ENCODE measurements at regions not wholly inside any gene's neighbourhood (a gene's known extent, or its start where the extent isn't known, plus 50 kb on each side); places are given as distances from the start of the nearest gene placed in this dataset.
"Not testable (repeated sequence)": the region's sequence is repeated elsewhere in the genome, so short reads cannot be mapped to it uniquely, and the experiment has no call there.

DNA sequence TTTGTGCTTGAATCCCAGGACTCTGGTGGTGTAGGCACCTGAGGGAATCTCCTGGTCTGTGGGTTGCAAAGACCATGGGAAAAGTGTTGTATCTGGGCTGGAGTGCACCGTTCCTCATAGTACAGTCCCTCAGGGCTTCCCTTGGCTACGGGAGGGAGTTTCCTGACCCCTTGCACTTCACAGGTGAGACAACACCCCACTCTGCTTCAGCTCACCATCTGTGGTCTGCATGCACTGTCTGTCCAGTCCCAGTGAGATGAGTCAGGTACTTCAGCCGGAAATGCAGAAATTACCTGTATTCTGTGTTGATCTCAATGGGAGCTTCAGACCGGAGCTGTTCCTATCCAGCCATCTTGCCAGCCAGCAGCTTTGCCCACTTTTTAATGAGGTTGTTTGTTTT, 353.0 kb upstream of the IRS4 start:
- Histone ChIP-seq H3K4me3 (replicated peaks in 1 of 4; ENCODE audit: control extremely low read depth in 1 of 4, insufficient read depth in 1 of 4, low read depth in 3 of 4, low read length in 4 of 4) (no peak overlapping the region), H3K9ac (ENCODE audit: insufficient read depth, low read length) (no peak overlapping the region), H3K36me3 (ENCODE audit: control insufficient read depth, insufficient read depth, low read length) (no peaks in the 10 kb centered on the region), H3K4me2 (ENCODE audit: extremely low read depth, insufficient read depth, low read length) (no peak overlapping the region), H3K79me2 (ENCODE audit: control insufficient read depth, insufficient read depth, low read length) (no peaks in the 10 kb centered on the region), H3K9me3 (ENCODE audit: control insufficient read depth, insufficient read depth, low read depth, low read length) (no peaks in the 10 kb centered on the region), H2AFZ (ENCODE audit: low read length) (no peak overlapping the region), H3K4me1 (ENCODE audit: control insufficient read depth, extremely low read depth, insufficient read depth, low read length) (no peaks in the 10 kb centered on the region), H3K27ac (ENCODE audit: insufficient read depth, low read length) (no peak overlapping the region), H4K20me1 (ENCODE audit: control insufficient read depth, extremely low read depth, insufficient read depth, low read length) (no peaks in the 10 kb centered on the region), H3K27me3 (ENCODE audit: control insufficient read depth, insufficient read depth, low read length) (no peaks in the 10 kb centered on the region)
- no peak for TF ChIP-seq EZH2 (IDR thresholded peaks at IDR 0.05; ENCODE audit: low read length, missing control alignments)
- TF ChIP-seq, protein P1, sequence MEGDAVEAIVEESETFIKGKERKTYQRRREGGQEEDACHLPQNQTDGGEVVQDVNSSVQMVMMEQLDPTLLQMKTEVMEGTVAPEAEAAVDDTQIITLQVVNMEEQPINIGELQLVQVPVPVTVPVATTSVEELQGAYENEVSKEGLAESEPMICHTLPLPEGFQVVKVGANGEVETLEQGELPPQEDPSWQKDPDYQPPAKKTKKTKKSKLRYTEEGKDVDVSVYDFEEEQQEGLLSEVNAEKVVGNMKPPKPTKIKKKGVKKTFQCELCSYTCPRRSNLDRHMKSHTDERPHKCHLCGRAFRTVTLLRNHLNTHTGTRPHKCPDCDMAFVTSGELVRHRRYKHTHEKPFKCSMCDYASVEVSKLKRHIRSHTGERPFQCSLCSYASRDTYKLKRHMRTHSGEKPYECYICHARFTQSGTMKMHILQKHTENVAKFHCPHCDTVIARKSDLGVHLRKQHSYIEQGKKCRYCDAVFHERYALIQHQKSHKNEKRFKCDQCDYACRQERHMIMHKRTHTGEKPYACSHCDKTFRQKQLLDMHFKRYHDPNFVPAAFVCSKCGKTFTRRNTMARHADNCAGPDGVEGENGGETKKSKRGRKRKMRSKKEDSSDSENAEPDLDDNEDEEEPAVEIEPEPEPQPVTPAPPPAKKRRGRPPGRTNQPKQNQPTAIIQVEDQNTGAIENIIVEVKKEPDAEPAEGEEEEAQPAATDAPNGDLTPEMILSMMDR (conservative IDR thresholded peaks at IDR 0.05 in 1 of 2, IDR thresholded peaks at IDR 0.05 in 1 of 2; ENCODE audit: low read depth in 1 of 2, low read length in 2 of 2): no peak
- DNase-seq (ENCODE audit: low read depth in 2 of 2): no peak

DNA sequence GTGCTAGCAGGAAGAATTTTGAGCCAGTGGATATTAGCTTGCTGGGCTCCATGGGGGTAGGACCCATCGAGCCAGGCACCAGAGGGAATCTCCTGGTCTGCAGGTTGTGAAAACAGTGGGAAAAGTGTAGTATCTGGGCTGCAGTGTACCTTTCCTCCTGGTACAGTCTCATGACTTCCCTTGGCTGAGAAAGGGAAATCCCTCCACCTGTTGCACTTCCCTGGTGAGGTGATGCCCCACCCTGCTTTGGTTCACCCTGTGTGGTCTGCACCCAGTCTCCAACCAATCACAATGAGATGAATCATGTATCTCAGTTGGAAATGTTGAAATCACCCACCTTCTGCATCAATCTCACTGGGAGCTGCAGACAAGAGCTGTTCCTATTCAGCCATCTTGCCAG, 341.4 kb upstream of the IRS4 start:
- Histone ChIP-seq H3K27me3 (ENCODE audit: control insufficient read depth, insufficient read depth, low read length) (no peaks in the 10 kb centered on the region), H3K36me3 (ENCODE audit: control insufficient read depth, insufficient read depth, low read length) (no peaks in the 10 kb centered on the region), H3K27ac (ENCODE audit: insufficient read depth, low read length) (no peak overlapping the region), H3K79me2 (ENCODE audit: control insufficient read depth, insufficient read depth, low read length) (no peaks in the 10 kb centered on the region), H3K9me3 (ENCODE audit: control insufficient read depth, insufficient read depth, low read depth, low read length) (no peaks in the 10 kb centered on the region), H3K4me3 (replicated peaks in 1 of 4; ENCODE audit: control extremely low read depth in 1 of 4, insufficient read depth in 1 of 4, low read depth in 3 of 4, low read length in 4 of 4) (no peak overlapping the region), H3K4me1 (ENCODE audit: control insufficient read depth, extremely low read depth, insufficient read depth, low read length) (no peaks in the 10 kb centered on the region), H3K4me2 (ENCODE audit: extremely low read depth, insufficient read depth, low read length) (no peak overlapping the region), H3K9ac (ENCODE audit: insufficient read depth, low read length) (no peak overlapping the region), H2AFZ (ENCODE audit: low read length) (no peak overlapping the region), H4K20me1 (ENCODE audit: control insufficient read depth, extremely low read depth, insufficient read depth, low read length) (no peaks in the 10 kb centered on the region)
- TF ChIP-seq, protein P1 (conservative IDR thresholded peaks at IDR 0.05 in 1 of 2, IDR thresholded peaks at IDR 0.05 in 1 of 2; ENCODE audit: low read depth in 1 of 2, low read length in 2 of 2): no peak
- no peak for TF ChIP-seq EZH2 (IDR thresholded peaks at IDR 0.05; ENCODE audit: low read length, missing control alignments)
- DNase-seq (ENCODE audit: low read depth in 2 of 2): no peak

DNA sequence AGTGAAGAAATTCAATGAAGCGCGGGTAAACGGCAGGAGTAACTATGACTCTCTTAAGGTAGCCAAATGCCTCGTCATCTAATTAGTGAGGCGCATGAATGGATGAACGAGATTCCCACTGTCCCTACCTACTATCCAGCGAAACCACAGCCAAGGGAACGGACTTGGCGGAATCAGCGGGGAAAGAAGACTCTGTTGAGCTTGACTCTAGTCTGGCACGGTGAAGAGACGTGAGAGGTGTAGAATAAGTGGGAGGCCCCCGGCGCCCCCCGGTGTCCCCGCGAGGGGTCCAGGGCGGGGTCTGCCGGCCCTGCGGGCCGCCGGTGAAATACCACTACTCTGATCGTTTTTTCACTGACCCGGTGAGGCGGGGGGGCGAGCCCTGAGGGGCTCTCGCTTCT, 317.8 kb upstream of the IRS4 start:
- DNase-seq (ENCODE audit: low read depth in 2 of 2): peak; percentile 39 to 49
- H3K4me1 ChIP-seq (ENCODE audit: control insufficient read depth, extremely low read depth, insufficient read depth, low read length); H3K9me3 ChIP-seq (ENCODE audit: control insufficient read depth, insufficient read depth, low read depth, low read length); H3K4me2 ChIP-seq (ENCODE audit: extremely low read depth, insufficient read depth, low read length); H4K20me1 ChIP-seq (ENCODE audit: control insufficient read depth, extremely low read depth, insufficient read depth, low read length); H3K36me3 ChIP-seq (ENCODE audit: control insufficient read depth, insufficient read depth, low read length); H3K27me3 ChIP-seq (ENCODE audit: control insufficient read depth, insufficient read depth, low read length); H3K9ac ChIP-seq (ENCODE audit: insufficient read depth, low read length); H3K4me3 ChIP-seq (replicated peaks in 1 of 4; ENCODE audit: control extremely low read depth in 1 of 4, insufficient read depth in 1 of 4, low read depth in 3 of 4, low read length in 4 of 4); H2AFZ ChIP-seq (ENCODE audit: low read length); H3K27ac ChIP-seq (ENCODE audit: insufficient read depth, low read length); H3K79me2 ChIP-seq (ENCODE audit: control insufficient read depth, insufficient read depth, low read length): not testable (repeated sequence)

DNA sequence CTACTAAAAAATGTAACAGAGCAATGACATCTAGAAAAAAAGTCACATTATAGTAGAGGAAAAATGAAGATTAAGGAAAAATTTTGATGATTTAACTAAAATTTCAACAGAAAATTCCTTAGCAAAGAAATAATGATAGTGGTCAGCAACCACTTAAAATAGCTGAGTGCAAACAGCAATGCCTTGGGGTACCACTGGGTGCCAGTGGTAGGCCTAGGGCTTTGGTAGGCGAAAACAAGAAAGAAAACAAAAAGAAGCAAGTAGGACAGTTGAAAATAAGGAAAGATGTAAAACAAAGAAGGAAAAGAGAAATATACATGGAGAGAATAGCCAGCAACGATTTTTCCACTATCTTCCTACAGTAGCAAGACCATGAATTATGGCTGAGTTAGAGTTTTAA, 313.5 kb upstream of the IRS4 start:
- no peaks in the 10 kb centered on the region for H3K36me3 ChIP-seq (ENCODE audit: control insufficient read depth, insufficient read depth, low read length)
- no peaks in the 10 kb centered on the region for H3K27me3 ChIP-seq (ENCODE audit: control insufficient read depth, insufficient read depth, low read length)
- no peaks in the 10 kb centered on the region for H4K20me1 ChIP-seq (ENCODE audit: control insufficient read depth, extremely low read depth, insufficient read depth, low read length)
- no peak for DNase-seq (ENCODE audit: low read depth in 2 of 2)
- H3K4me1 ChIP-seq (ENCODE audit: control insufficient read depth, extremely low read depth, insufficient read depth, low read length): no peaks in the 10 kb centered on the region
- H3K9me3 ChIP-seq (ENCODE audit: control insufficient read depth, insufficient read depth, low read depth, low read length): no peaks in the 10 kb centered on the region
- no peak overlapping the region for H3K4me2 ChIP-seq (ENCODE audit: extremely low read depth, insufficient read depth, low read length)
- no peak overlapping the region for H3K4me3 ChIP-seq (replicated peaks in 1 of 4; ENCODE audit: control extremely low read depth in 1 of 4, insufficient read depth in 1 of 4, low read depth in 3 of 4, low read length in 4 of 4)
- H3K79me2 ChIP-seq (ENCODE audit: control insufficient read depth, insufficient read depth, low read length): no peaks in the 10 kb centered on the region
- H3K9ac ChIP-seq (ENCODE audit: insufficient read depth, low read length): no peak overlapping the region
- no peak for TF ChIP-seq EZH2 (IDR thresholded peaks at IDR 0.05; ENCODE audit: low read length, missing control alignments)
- TF ChIP-seq, protein P1 (conservative IDR thresholded peaks at IDR 0.05 in 1 of 2, IDR thresholded peaks at IDR 0.05 in 1 of 2; ENCODE audit: low read depth in 1 of 2, low read length in 2 of 2): no peak
- no peak overlapping the region for H2AFZ ChIP-seq (ENCODE audit: low read length)
- no peak overlapping the region for H3K27ac ChIP-seq (ENCODE audit: insufficient read depth, low read length)
